Left lung (tissue), 4 donors: ENCODE measurements at regions not wholly inside any gene's neighbourhood (a gene's known extent, or its start where the extent isn't known, plus 50 kb on each side); places are given as distances from the start of the nearest gene placed in this dataset.

ENCODE experiments used
- ATAC-seq: fragments of 200-7000 bp; cut with Tn5 transposase; one replicate; pipeline ENCODE4 v1.9.1; 2020; ENCODE audit warnings: moderate library complexity
- DNase-seq, 4 donors: peaks; one replicate each; pipeline ENCODE4 v3.0.0-alpha.2; 2013 to 2020
- H3K27ac ChIP-seq, 2 donors: fragments of 200-600 bp; sonication (generic) in 1 of 2; one replicate each; pipeline versions ENCODE4 v1.5.0 to v1.8.0; 2020 to 2021
- H3K27me3 ChIP-seq, 2 donors: fragments of 200-600 bp; sonication (generic) in 1 of 2; one replicate each; pipeline versions ENCODE4 v1.5.0 to v1.8.0; 2020 to 2021
- H3K36me3 ChIP-seq, 2 donors: fragments of 200-600 bp; sonication (generic) in 1 of 2; one replicate each; pipeline versions ENCODE4 v1.5.0 to v1.8.0; 2020 to 2021
- H3K4me1 ChIP-seq, 2 donors: fragments of 200-600 bp; one replicate each; pipeline ENCODE4 v1.8.0; 2021
- H3K4me3 ChIP-seq, 2 donors: fragments of 200-600 bp; sonication (generic) in 1 of 2; one replicate each; pipeline versions ENCODE4 v1.5.0 to v1.8.0; 2020 to 2021; ENCODE audit warnings: mild to moderate bottlenecking in 1 of 2
- H3K9me3 ChIP-seq, 2 donors: fragments of 200-600 bp; sonication (generic) in 1 of 2; one replicate each; pipeline versions ENCODE4 v1.5.0 to v1.8.0; 2020 to 2021
- CTCF ChIP-seq, 2 donors: fragments of 200-600 bp; sonication (generic) in 1 of 2; IDR thresholded peaks; one replicate each; pipeline versions ENCODE4 v1.5.0 to v1.8.0; 2021; ENCODE audit warnings: antibody characterized with exemption in 2 of 2
- intact Hi-C, 2 donors: fragments of 100-400 bp; cut with DNase I; formaldehyde crosslinking; loops; one replicate each; pipeline versions ENCODE4 v1.11.2 to v1.14.2; 2022
- donor health status: DM: no; HTN: yes; CAD: no.
- donor health status: DM: no; HTN: no; CAD: no.

GRCh38 chr1:115479055-115479482 is 141.0 kb upstream of the NGF start:
- H3K9me3 ChIP-seq: no peaks in the 10 kb centered on the region
- no peak for TF ChIP-seq CTCF (IDR thresholded peaks at IDR 0.05)
- H3K36me3 ChIP-seq: no peaks in the 10 kb centered on the region
- peak in 1 of 4 donors; percentile 30 for DNase-seq
- no peak overlapping the region for H3K27ac ChIP-seq
- peaks cover 0 to 28% of the 10 kb centered on the region in 2 donors for H3K27me3 ChIP-seq
- no peaks in the 10 kb centered on the region for H3K4me1 ChIP-seq
- H3K4me3 ChIP-seq: no peak overlapping the region
- intact Hi-C loops: no loop called here
- peak; percentile 80 for ATAC-seq

- no peaks in the 10 kb centered on the region for H3K36me3 ChIP-seq
- H3K9me3 ChIP-seq: no peaks in the 10 kb centered on the region
- H3K27ac ChIP-seq: no peak overlapping the region
- DNase-seq: no peak
- TF ChIP-seq CTCF (IDR thresholded peaks at IDR 0.05): no peak
- intact Hi-C loops: no loop called here
- ATAC-seq: no peak
- H3K4me1 ChIP-seq: no peaks in the 10 kb centered on the region
- no peak overlapping the region for H3K4me3 ChIP-seq
- H3K27me3 ChIP-seq: peaks cover 0 to 28% of the 10 kb centered on the region in 2 donors
These were observed 139.0 kb upstream of the NGF start for GRCh38 chr1:115477071-115477470.

GRCh38 chr1:115476616-115477015 is 138.6 kb upstream of the NGF start:
- ATAC-seq: no peak
- no peak for TF ChIP-seq CTCF (IDR thresholded peaks at IDR 0.05)

GRCh38 chr1:115475901-115476300 is 137.9 kb upstream of the NGF start:
- peaks cover 0 to 28% of the 10 kb centered on the region in 2 donors for H3K27me3 ChIP-seq
- H3K9me3 ChIP-seq: no peaks in the 10 kb centered on the region
- ATAC-seq (peak; percentile 54), DNase-seq (no peak)
- TF ChIP-seq CTCF (IDR thresholded peaks at IDR 0.05): no peak
- H3K36me3 ChIP-seq: no peaks in the 10 kb centered on the region
- intact Hi-C loops: no loop called here
- H3K27ac ChIP-seq: no peak overlapping the region
- no peak overlapping the region for H3K4me3 ChIP-seq
- no peaks in the 10 kb centered on the region for H3K4me1 ChIP-seq

More at GRCh38 chr1:115476616-115477015, 138.6 kb upstream of the NGF start:
- Histone ChIP-seq H3K4me1 (no peaks in the 10 kb centered on the region), H3K27me3 (peaks cover 0 to 28% of the 10 kb centered on the region in 2 donors), H3K4me3 (no peak overlapping the region), H3K27ac (no peak overlapping the region), H3K9me3 (no peaks in the 10 kb centered on the region), H3K36me3 (no peaks in the 10 kb centered on the region)
- intact Hi-C loops: no loop called here
- DNase-seq: no peak

- H3K9me3 ChIP-seq: no peaks in the 10 kb centered on the region
- TF ChIP-seq CTCF (IDR thresholded peaks at IDR 0.05): no peak
- DNase-seq (no peak), ATAC-seq (no peak)
- H3K27ac ChIP-seq: no peak overlapping the region
- intact Hi-C loops: no loop called here
- H3K36me3 ChIP-seq: no peaks in the 10 kb centered on the region
- no peak overlapping the region for H3K4me3 ChIP-seq
- H3K4me1 ChIP-seq: no peaks in the 10 kb centered on the region
- peaks cover 0 to 23% of the 10 kb centered on the region in 2 donors for H3K27me3 ChIP-seq
These were observed 137.2 kb upstream of the NGF start for GRCh38 chr1:115475252-115475651.
